ENCODE measurements at regions not wholly inside any gene's neighbourhood (a gene's known extent, or its start where the extent isn't known, plus 50 kb on each side); places are given as distances from the start of the nearest gene placed in this dataset.
"Not testable (repeated sequence)": the region's sequence is repeated elsewhere in the genome, so short reads cannot be mapped to it uniquely, and the experiment has no call there.

DNA sequence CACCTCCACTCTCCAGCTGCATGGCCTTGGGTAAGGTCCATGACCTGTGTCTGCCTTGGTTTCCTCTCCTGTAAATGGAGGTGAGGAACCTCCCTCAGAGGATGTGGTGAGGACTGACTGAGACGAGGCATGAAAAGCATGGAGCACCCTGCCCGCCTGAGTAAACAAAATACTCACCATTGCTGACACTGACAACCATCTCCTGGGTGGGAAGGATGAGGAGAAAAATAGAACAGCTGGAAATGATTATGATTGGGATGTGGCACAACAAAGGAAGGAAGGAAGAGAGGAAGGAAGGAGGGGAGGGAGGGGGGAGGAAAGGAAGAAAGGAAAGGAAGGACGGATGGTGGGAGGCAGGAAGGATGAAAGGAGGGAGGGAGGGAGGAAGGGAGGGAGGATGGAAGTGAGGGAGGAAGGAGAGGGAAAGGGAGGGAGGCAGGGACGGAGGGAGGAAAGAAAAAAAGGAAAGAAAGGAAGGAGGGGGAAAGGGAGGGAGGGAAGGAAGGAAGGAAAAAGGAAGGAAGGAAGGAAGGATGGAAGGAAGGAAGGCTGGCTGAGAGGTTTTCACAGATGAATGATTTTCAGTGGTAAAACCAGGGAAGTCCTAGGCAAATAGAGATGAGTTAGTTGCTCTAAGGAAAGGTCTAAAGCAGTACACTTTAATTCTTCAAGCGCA lies 276.5 kb upstream of the XYLT1 start:
- peaks cover 0 to 27% (median 23%) of the 10 kb centered on the region in 4 donors for H3K4me1 ChIP-seq
- TF ChIP-seq, protein P1, sequence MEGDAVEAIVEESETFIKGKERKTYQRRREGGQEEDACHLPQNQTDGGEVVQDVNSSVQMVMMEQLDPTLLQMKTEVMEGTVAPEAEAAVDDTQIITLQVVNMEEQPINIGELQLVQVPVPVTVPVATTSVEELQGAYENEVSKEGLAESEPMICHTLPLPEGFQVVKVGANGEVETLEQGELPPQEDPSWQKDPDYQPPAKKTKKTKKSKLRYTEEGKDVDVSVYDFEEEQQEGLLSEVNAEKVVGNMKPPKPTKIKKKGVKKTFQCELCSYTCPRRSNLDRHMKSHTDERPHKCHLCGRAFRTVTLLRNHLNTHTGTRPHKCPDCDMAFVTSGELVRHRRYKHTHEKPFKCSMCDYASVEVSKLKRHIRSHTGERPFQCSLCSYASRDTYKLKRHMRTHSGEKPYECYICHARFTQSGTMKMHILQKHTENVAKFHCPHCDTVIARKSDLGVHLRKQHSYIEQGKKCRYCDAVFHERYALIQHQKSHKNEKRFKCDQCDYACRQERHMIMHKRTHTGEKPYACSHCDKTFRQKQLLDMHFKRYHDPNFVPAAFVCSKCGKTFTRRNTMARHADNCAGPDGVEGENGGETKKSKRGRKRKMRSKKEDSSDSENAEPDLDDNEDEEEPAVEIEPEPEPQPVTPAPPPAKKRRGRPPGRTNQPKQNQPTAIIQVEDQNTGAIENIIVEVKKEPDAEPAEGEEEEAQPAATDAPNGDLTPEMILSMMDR (IDR thresholded peaks at IDR 0.05), result no peak
- TF ChIP-seq POLR2AphosphoS5 (IDR thresholded peaks at IDR 0.05), result no peak
- TF ChIP-seq POLR2A (IDR thresholded peaks at IDR 0.05; ENCODE audit: low read depth), result no peak
- TF ChIP-seq EP300 (IDR thresholded peaks at IDR 0.05), result no peak
- peaks cover 0 to 6% (median 2%) of the 10 kb centered on the region in 4 donors for H3K9me3 ChIP-seq
- DNase-seq (ENCODE audit: extremely low spot score), result no peak
- 68% methylated on average over 5 of the region's 5 CpGs for WGBS
- H3K27ac ChIP-seq (replicated peaks in 1 of 4), result peak overlapping the region in 3 of 4 donors; percentile 41 to 91 (median 88)
- no peaks in the 10 kb centered on the region for H3K27me3 ChIP-seq
- intact Hi-C loops (cut with DNase I), result no loop called here
- no peaks in the 10 kb centered on the region for H3K36me3 ChIP-seq
- H3K4me3 ChIP-seq, result no peak overlapping the region

DNA sequence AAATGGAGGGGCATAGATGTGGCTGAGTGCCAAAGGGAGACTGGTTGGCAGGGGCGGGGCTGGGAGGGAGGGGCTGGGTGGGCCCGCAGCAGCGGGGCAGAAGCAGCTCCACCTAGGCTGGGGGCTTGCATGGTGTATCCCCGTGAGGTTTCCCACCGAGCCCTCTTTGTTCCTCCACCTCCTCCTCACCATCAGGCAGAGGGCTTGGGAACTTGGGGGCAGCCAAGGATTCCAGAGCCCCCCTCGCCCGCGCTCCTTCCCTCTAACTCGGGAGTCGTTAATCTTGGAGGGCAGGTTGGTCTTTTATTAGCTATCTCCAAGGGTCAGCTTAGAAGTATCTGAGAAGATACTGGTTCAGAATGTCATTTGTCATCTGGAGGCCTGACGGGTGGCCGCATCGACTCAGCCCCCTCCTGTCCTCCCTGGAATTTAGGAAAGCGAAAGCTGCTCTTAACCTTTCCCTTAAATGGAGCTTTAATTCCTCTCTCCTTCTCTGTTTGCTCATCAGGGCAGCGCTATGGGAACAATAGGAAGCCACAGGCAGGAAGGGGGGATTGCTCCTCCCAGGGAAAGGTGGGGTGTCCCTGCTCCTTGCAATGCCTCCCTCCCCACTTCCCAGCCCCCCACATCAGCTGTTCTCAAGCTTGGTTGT lies 274.3 kb upstream of the XYLT1 start:
- H3K27ac ChIP-seq (replicated peaks in 1 of 4), result peak overlapping the region; percentile 86 to 91 (median 87)
- no peaks in the 10 kb centered on the region for H3K36me3 ChIP-seq
- 20% methylated on average over 15 of the region's 15 CpGs for WGBS
- peak overlapping the region; percentile 53 to 58 (median 57) for H3K4me3 ChIP-seq
- TF ChIP-seq POLR2A (IDR thresholded peaks at IDR 0.05; ENCODE audit: low read depth) (no peak), EP300 (IDR thresholded peaks at IDR 0.05) (no peak), POLR2AphosphoS5 (IDR thresholded peaks at IDR 0.05) (peak; percentile 39 to 68)
- TF ChIP-seq, protein P1 (IDR thresholded peaks at IDR 0.05), result no peak
- H3K27me3 ChIP-seq, result no peaks in the 10 kb centered on the region
- intact Hi-C loops (cut with DNase I), result no loop called here
- no peak for DNase-seq (ENCODE audit: extremely low spot score)
- peaks cover 0 to 6% (median 2%) of the 10 kb centered on the region in 4 donors for H3K9me3 ChIP-seq
- H3K4me1 ChIP-seq, result peaks cover 0 to 27% (median 23%) of the 10 kb centered on the region in 4 donors

DNA sequence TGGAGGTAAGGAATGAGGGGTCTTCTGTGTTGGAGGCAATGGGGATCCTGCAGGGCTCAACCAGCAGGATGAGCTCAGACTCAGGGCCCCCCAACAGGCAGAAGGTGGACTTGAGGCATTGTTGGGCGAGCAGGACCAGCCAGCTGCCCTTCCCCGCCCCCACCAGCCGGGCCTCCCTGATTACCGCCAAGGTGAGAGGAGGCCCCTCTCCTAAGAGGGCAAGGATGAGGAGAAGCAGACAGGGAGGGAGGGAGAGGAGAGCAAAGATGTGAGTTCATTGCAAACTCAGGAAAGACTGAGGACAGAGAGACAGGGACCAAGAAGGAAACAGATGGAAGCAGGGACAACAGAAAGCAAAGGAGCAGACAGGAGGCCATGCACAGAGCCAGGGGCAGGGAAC lies 272.8 kb upstream of the XYLT1 start:
- H3K27ac ChIP-seq (replicated peaks in 1 of 4), result peak overlapping the region; percentile 86 to 91 (median 87)
- no peaks in the 10 kb centered on the region for H3K27me3 ChIP-seq
- intact Hi-C loops (cut with DNase I), result no loop called here
- no peaks in the 10 kb centered on the region for H3K9me3 ChIP-seq
- H3K4me3 ChIP-seq, result no peak overlapping the region
- WGBS, result 79% methylated on average over 4 of the region's 4 CpGs
- peaks cover 0 to 27% (median 23%) of the 10 kb centered on the region in 4 donors for H3K4me1 ChIP-seq
- no peaks in the 10 kb centered on the region for H3K36me3 ChIP-seq
- TF ChIP-seq POLR2AphosphoS5 (IDR thresholded peaks at IDR 0.05) (no peak), POLR2A (IDR thresholded peaks at IDR 0.05; ENCODE audit: low read depth) (no peak), EP300 (IDR thresholded peaks at IDR 0.05) (no peak)
- TF ChIP-seq, protein P1 (IDR thresholded peaks at IDR 0.05), result no peak
- DNase-seq (ENCODE audit: extremely low spot score), result no peak

DNA sequence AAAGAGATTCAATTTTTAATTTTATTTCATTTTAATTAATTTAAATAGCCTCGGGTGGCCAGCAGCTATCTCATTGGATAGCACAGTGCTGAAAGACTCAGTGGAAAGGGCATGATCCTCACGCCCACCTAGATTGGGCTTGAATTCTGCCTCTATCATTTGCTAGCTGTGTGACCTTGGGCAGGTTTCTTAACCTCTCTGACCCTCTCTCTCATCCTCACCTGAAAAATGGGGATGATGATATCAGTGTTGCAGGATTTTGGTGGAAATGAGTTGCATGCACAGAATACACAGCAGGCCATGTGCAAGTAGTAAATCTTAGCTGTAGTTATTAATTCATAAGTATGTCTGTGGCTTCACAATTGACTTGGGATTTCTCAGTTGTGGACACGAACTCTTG lies 272.4 kb upstream of the XYLT1 start:
- DNase-seq (ENCODE audit: extremely low spot score), result no peak
- Histone ChIP-seq H3K27ac (replicated peaks in 1 of 4) (peak overlapping the region; percentile 86 to 91 (median 87)), H3K9me3 (no peaks in the 10 kb centered on the region), H3K4me1 (peaks cover 0 to 27% (median 23%) of the 10 kb centered on the region in 4 donors), H3K27me3 (no peaks in the 10 kb centered on the region), H3K36me3 (no peaks in the 10 kb centered on the region), H3K4me3 (no peak overlapping the region)
- TF ChIP-seq POLR2A (IDR thresholded peaks at IDR 0.05; ENCODE audit: low read depth) (no peak), POLR2AphosphoS5 (IDR thresholded peaks at IDR 0.05) (no peak), EP300 (IDR thresholded peaks at IDR 0.05) (no peak)
- TF ChIP-seq, protein P1 (IDR thresholded peaks at IDR 0.05), result no peak
- WGBS, result 82% methylated on average over 3 of the region's 3 CpGs
- intact Hi-C loops (cut with DNase I), result no loop called here

DNA sequence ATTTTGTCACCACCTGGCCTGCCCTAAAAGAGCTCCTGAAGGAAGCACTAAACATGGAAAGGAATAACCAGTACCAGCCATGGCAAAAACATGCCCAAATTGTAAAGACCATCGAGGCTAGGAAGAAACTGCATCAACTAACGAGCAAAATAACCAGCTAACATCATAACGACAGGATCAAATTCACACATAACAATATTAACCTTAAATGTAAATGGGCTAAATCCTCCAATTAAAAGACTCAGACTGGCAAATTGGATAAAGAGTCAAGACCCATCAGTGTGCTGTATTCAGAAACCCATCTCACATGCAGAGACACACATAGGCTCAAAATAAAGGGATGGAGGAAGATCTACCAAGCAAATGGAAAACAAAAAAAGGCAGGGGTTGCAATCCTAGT lies 264.3 kb upstream of the XYLT1 start:
- H3K27ac ChIP-seq (replicated peaks in 1 of 4); H3K9me3 ChIP-seq; H3K4me3 ChIP-seq; H3K27me3 ChIP-seq; H3K4me1 ChIP-seq; intact Hi-C loops (cut with DNase I); H3K36me3 ChIP-seq; DNase-seq (ENCODE audit: extremely low spot score): not testable (repeated sequence)
- 90% methylated on average over 3 of the region's 3 CpGs for WGBS
